Fibroblast of skin of scalp (primary cell): ENCODE measurements at regions not wholly inside any gene's neighbourhood (a gene's known extent, or its start where the extent isn't known, plus 50 kb on each side); places are given as distances from the start of the nearest gene placed in this dataset.
"Not testable (repeated sequence)": the region's sequence is repeated elsewhere in the genome, so short reads cannot be mapped to it uniquely, and the experiment has no call there.

Source experiments
- DNase-seq: peaks from one replicate; pipeline ENCODE4 v3.0.0-alpha.2; 2013

DNA sequence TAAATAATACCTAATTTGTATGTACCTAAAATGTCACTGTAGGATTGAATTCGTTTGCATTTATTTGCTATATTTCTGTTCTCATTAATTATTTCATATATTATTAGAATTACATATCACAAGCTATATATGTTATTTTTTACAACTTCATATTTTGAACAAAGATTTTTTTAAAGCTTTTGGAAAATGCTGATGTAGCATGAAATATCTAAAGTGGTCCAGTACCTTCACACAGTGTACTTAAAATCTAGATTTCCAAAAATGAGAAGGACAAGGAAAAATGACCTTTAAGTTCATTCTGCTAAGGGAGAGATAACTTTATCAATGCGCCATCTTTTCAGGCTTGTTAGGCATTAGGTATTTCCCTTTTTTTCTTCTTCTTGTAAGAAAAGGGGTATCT, 71.8 kb downstream of the LARP7 start:
- DNase-seq, result no peak

- DNase-seq, result no peak
These were observed 78.3 kb downstream of the LARP7 start for GRCh38 chr4:112714922-112715901.

GRCh38 chr4:112717856-112718255, 80.9 kb downstream of the LARP7 start:
- no peak for DNase-seq

GRCh38 chr4:112721627-112722026, 84.7 kb downstream of the LARP7 start:
- no peak for DNase-seq

DNA sequence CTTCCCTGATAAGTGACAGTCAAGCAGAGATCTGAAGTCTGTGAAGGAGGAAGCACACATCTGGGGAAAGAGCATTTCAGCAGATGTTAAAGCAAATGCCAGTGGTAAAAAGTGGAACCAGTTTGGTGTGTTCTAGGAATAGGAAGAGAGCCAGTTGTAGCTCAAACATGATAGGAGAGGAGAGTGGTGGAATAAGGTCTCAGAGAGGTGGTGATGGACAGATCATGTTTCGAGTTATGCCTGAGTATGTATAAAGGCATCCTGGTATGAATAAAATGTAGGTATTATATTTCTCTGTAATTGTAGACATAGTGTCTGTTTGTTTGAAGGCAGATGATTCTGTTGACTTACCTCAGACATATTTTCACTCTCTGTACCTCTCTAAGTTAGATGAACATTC, 89.1 kb downstream of the LARP7 start:
- DNase-seq, result no peak

DNA sequence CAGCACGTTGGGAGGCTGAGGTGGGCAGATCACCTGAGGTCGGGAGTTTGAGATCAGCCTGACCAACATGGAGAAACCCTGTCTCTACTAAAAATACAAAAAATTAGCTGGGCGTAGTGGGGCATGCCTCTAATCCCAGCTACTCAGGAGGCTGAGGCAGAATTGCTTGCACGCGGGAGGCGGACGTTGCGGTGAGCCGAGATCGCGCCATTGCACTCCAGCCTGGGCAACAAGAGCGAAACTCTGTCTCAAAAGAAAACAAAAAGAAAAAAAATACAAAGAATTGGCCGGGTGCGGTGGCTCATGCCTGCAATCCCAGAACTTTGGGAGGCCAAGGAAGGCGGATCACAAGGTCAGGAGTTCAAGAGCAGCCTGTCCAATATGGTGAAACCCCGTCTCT, 90.8 kb downstream of the LARP7 start:
- not testable (repeated sequence) for DNase-seq

GRCh38 chr4:112731715-112732114, 94.8 kb downstream of the LARP7 start:
- DNase-seq, result no peak

DNA sequence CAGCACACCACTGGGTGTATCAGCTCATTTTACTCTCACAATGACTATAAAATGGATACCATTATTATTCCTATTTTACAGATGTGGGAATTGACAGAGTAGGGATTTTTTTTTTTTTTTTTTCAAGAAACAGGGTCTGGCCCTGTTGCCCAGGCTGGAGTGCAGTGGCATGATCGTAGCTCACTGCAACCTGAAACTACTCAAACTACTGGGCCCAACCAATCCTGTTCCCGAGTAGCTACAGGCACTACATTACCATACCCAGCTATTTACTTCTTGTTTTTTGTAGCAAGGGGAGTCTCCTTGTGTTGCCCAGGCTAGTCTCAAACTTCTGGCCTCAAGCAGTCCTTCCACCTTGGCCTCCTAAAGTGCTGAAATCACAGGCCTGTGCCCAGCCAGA, 95.2 kb downstream of the LARP7 start:
- no peak for DNase-seq

GRCh38 chr4:112735474-112735951, 98.6 kb downstream of the LARP7 start:
- DNase-seq, result no peak

DNA sequence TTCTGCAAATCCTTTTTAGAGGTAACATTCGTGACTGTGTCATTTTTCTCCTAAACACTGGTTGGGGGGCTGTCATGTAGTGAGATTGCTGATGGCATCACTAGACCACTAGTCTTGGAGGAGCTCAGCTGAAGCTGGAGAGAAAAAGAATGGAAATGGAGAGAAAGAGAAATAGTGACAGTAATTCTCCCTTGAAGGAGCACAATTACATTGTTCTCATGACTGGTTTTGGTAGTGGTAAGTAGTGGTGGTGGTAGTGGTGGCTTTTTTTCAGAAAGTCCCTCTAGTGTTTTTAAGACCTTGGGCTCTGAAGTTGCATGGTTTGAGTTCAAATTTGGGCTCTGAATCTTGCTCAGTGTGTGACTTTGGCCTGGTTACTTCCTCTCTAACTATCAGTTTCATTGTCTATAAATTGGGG, 99.8 kb downstream of the LARP7 start:
- DNase-seq, result no peak

GRCh38 chr4:112739442-112739841, 102.5 kb downstream of the LARP7 start:
- DNase-seq, result no peak

GRCh38 chr4:112747036-112747435, 110.1 kb downstream of the LARP7 start:
- DNase-seq, result peak; percentile 4

DNA sequence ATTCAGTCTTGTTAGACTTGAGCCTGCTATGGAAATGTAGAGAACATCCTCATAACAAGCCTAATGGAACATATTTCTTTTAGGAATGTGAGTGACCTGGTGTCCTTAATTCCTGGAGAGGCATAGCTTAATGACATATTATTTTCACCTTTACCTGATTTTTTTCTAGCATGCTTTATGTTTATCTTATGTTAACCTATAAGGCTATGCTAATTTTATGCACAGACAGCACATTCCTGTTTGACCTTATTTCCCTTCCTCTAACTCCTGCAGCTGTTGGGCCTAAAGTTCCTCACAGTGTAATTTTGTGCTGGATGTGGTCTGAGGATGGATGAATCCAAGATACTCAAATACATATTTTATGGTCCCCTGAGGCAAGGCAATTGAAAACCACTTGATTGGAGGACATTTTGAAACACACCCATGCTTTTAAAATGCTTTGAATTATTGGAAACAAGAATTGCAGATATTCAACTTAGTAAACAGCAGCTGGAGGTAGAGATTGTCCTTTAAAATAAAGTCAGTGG, 111.5 kb downstream of the LARP7 start:
- no peak for DNase-seq

DNA sequence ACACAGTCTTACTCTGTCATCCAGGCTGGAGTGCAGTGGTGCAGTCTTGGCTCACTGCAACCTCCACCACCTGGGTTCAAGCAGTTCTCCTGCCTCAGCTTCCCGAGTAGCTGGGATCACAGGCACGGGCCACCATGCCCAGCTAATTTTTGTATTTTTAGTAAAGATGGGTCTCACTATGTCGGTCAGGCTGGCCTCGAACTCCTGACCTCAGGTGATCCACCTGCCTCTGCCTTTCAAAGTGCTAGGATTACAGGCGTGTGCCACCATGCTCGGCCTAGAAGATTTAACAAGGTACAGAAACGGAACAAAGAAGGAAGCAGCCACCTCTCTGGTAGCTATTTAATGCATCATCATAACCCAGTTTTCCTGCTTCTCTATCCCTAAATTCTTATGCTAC, 113.8 kb downstream of the LARP7 start:
- DNase-seq, result not testable (repeated sequence)

DNA sequence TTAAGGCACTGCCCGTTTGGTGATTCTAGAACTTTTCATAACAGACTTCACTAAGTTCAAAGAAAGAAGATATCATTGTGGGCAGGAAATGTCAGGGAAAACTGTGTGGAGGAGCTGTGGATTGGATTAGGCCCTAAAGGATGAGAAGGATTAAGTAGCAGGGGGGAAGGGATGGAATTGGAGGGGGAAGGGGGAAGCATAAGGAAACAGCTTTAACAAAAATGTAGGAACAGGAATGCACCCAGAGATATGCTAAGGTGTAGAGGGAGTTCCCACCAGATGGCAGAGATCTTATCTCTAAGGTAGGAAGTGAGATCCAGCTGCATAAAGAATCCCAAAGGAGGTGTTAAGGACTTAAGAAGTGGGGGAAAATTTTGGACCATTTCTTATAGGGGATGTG, 114.5 kb downstream of the LARP7 start:
- DNase-seq, result no peak

DNA sequence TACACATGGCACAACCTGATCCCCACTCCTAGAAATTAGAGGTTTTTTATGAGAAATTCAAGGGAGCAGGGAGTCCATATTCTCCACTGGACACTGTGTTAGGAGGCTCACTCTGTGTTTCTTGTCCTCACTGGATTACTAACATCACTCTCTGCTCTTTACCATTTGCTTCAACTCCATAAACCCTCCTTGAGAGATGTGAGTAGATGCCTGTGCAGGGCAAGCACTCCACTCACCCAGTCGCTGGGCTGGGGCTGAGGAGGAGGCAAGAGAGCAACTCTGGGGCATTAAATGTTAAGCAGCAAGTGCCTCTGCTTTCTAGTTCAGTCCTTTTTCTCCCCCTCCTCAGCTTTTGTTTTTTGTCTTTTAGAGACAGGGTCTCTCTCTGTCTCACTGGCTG, 115.1 kb downstream of the LARP7 start:
- no peak for DNase-seq

DNA sequence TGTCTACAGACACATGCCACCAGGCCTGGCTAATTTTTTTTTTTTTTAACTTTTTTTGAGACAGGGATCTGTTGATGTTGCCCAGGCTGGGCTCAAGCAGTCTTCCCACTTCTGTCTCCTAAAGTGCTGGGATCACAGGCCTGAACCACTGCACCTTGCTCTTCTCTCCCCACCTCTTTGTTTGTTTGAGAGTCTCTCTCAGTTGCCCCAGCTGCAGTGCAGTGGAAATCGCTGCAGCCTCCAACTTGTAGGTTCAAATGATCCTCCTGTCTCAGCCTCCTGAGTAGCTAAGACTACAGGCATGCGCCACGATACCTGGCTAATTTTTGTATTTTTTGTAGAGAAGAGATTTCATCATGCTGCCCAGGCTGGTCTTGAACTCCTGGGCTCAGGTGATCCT, 115.6 kb downstream of the LARP7 start:
- no peak for DNase-seq

- DNase-seq, result no peak
These were observed 116.4 kb downstream of the LARP7 start for GRCh38 chr4:112753333-112753732.

- DNase-seq, result no peak
These were observed 122.4 kb downstream of the LARP7 start for GRCh38 chr4:112759313-112759712.

GRCh38 chr4:112765317-112765974, 128.5 kb downstream of the LARP7 start:
- DNase-seq, result peak; percentile 33

DNA sequence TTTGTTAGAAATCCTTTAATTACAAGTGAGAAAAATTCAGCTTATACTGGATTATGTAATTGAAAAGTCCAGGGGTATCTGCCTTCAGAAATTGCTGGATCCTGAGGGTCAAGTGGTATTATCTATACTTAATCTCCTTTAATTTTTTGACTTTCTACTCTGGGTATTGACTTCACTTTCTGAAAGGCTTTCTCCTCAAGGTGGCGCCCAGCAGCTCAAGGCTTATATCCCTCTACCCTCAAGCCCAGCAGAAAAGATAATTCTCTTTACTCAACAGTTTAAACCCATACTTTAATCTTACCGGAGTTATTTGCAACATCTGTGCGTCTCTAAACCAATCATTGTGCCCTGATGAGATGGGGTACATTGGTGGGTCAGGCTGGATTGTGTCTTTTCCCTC, 129.5 kb downstream of the LARP7 start:
- DNase-seq, result peak; percentile 37

- no peak for DNase-seq
These were observed 130.4 kb downstream of the LARP7 start for GRCh38 chr4:112767386-112767785.

DNA sequence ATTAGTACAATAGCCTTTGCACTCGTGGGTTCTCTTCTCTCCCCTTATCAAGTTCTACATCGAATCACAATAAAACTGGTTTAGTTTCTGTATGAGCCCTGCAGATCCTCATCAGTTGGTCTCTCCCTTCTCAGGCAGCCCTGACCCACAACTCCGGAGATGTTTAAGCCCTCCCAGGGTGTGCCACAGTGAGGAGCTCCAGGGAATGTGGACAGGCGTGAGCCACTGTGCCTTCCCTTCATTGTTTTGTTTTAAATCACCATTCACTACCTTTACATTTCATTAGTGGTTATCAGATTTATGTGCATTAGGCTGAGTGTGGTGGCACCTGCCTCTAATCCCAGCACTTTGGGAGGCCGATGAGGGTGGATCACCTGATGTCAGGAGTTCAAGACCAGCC, 133.2 kb downstream of the LARP7 start:
- DNase-seq, result no peak

- DNase-seq, result no peak
These were observed 138.9 kb downstream of the LARP7 start for GRCh38 chr4:112775801-112776200.
